Mesenteric fat pad (tissue), 1 donor: ENCODE measurements at regions not wholly inside any gene's neighbourhood (a gene's known extent, or its start where the extent isn't known, plus 50 kb on each side); places are given as distances from the start of the nearest gene placed in this dataset.

Experiments
- DNase-seq: peaks from one replicate; pipeline ENCODE4 v3.0.0-alpha.2; 2020; ENCODE audit warnings: low spot score
- donor health status: DM: yes; HTN: yes; CAD: no.

- DNase-seq = no peak
Observed at GRCh38 chr9:120016231-120016630, 563.7 kb downstream of the CDK5RAP2 start.

- no peak for DNase-seq
Observed at GRCh38 chr9:120014796-120015195, 565.2 kb downstream of the CDK5RAP2 start.

- DNase-seq = no peak
Observed at GRCh38 chr9:120009856-120010255, 570.1 kb downstream of the CDK5RAP2 start.

GRCh38 chr9:120001536-120001935 is 578.4 kb downstream of the CDK5RAP2 start:
- DNase-seq = no peak

- DNase-seq = no peak
Observed at GRCh38 chr9:119998614-119999013, 581.4 kb downstream of the CDK5RAP2 start.

GRCh38 chr9:119991797-119992196 is 588.2 kb downstream of the CDK5RAP2 start:
- no peak for DNase-seq

GRCh38 chr9:119986713-119987112 is 593.3 kb downstream of the CDK5RAP2 start:
- no peak for DNase-seq

GRCh38 chr9:119986205-119986604 is 593.8 kb downstream of the CDK5RAP2 start:
- DNase-seq = no peak

GRCh38 chr9:119974026-119974425 is 604.8 kb upstream of the BRINP1 start:
- no peak for DNase-seq

- no peak for DNase-seq
Observed at GRCh38 chr9:119968836-119969707, 599.8 kb upstream of the BRINP1 start.

GRCh38 chr9:119967867-119968535 is 598.8 kb upstream of the BRINP1 start:
- DNase-seq = no peak

- no peak for DNase-seq
Observed at GRCh38 chr9:119963798-119964372, 594.6 kb upstream of the BRINP1 start.

GRCh38 chr9:119963258-119963797 is 594.1 kb upstream of the BRINP1 start:
- no peak for DNase-seq

GRCh38 chr9:119961774-119962424 is 592.7 kb upstream of the BRINP1 start:
- DNase-seq = no peak

- no peak for DNase-seq
Observed at GRCh38 chr9:119959846-119960545, 590.8 kb upstream of the BRINP1 start.

GRCh38 chr9:119956111-119956510 is 586.9 kb upstream of the BRINP1 start:
- DNase-seq = no peak

GRCh38 chr9:119955276-119955675 is 586.0 kb upstream of the BRINP1 start:
- DNase-seq = no peak

- DNase-seq = no peak
Observed at GRCh38 chr9:119951591-119951990, 582.4 kb upstream of the BRINP1 start.

GRCh38 chr9:119951090-119951489 is 581.9 kb upstream of the BRINP1 start:
- DNase-seq = no peak

- no peak for DNase-seq
Observed at GRCh38 chr9:119945686-119946085, 576.5 kb upstream of the BRINP1 start.

- DNase-seq = no peak
Observed at GRCh38 chr9:119941091-119941490, 571.9 kb upstream of the BRINP1 start.
